ENCODE measurements at regions not wholly inside any gene's neighbourhood (a gene's known extent, or its start where the extent isn't known, plus 50 kb on each side); places are given as distances from the start of the nearest gene placed in this dataset.

DNA sequence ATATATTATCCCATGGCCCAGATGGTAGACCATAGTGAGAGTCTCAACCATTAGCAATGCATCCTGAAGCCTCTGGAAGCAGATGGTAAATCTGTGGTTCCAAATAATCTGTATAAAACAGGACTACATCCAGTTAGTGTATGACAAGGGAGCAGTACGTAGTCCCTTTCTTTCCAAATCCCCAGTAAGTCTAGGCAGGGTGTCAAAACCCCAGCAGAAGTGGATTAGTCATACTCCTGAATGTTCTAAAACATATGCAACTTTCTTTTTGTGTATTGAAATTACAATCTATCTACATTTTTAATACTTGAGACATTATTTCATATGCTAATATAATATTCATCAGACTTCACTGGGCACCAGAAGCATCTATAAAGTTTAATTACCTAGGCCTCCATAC, 295.1 kb upstream of the ANO5 start:
- FAIRE-seq (no peak), DNase-seq (ENCODE audit: low read depth, low spot score) (no peak)
- TF ChIP-seq FOS (IDR thresholded peaks at IDR 0.05; ENCODE audit: borderline replicate concordance, insufficient read depth, low read length) (no peak), JUN (IDR thresholded peaks at IDR 0.05; ENCODE audit: borderline replicate concordance, insufficient read depth, insufficient read length, low read depth) (no peak), POLR2AphosphoS5 (IDR thresholded peaks at IDR 0.05; ENCODE audit: insufficient read depth, low read depth, low read length) (no peak), EZH2 (IDR thresholded peaks at IDR 0.05; ENCODE audit: borderline replicate concordance, low read depth, low read length, severe bottlenecking) (no peak), POLR2A (IDR thresholded peaks at IDR 0.05; ENCODE audit: low read depth, low read length) (no peak), MYC (IDR thresholded peaks at IDR 0.05; ENCODE audit: low read depth, low read length) (no peak), GATA2 (IDR thresholded peaks at IDR 0.05; ENCODE audit: insufficient read depth, insufficient read length, low read depth, low read length) (no peak)
- TF ChIP-seq, protein P1, sequence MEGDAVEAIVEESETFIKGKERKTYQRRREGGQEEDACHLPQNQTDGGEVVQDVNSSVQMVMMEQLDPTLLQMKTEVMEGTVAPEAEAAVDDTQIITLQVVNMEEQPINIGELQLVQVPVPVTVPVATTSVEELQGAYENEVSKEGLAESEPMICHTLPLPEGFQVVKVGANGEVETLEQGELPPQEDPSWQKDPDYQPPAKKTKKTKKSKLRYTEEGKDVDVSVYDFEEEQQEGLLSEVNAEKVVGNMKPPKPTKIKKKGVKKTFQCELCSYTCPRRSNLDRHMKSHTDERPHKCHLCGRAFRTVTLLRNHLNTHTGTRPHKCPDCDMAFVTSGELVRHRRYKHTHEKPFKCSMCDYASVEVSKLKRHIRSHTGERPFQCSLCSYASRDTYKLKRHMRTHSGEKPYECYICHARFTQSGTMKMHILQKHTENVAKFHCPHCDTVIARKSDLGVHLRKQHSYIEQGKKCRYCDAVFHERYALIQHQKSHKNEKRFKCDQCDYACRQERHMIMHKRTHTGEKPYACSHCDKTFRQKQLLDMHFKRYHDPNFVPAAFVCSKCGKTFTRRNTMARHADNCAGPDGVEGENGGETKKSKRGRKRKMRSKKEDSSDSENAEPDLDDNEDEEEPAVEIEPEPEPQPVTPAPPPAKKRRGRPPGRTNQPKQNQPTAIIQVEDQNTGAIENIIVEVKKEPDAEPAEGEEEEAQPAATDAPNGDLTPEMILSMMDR (IDR thresholded peaks at IDR 0.05; ENCODE audit: extremely low read depth in 1 of 2, insufficient read depth in 1 of 2, low read depth in 1 of 2, low read length in 2 of 2): no peak
- TF ChIP-seq, protein P2, sequence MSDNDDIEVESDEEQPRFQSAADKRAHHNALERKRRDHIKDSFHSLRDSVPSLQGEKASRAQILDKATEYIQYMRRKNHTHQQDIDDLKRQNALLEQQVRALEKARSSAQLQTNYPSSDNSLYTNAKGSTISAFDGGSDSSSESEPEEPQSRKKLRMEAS (IDR thresholded peaks at IDR 0.05; ENCODE audit: insufficient read depth, insufficient read length): no peak
- no peak overlapping the region for H3K9ac ChIP-seq (replicated peaks; ENCODE audit: extremely low read depth, insufficient read depth, low read length)
- H3K27ac ChIP-seq (ENCODE audit: insufficient read depth, low read depth, low read length): no peak overlapping the region
- no peaks in the 10 kb centered on the region for H3K27me3 ChIP-seq (ENCODE audit: control insufficient read depth in 2 of 2, insufficient read depth in 2 of 2, low read length in 2 of 2)
- no peaks in the 10 kb centered on the region for H4K20me1 ChIP-seq (replicated peaks; ENCODE audit: control insufficient read depth, extremely low read depth, insufficient read depth, low read length)
- POLR2A ChIA-PET: no interaction called here
- H3K9me1 ChIP-seq (replicated peaks; ENCODE audit: control insufficient read depth, extremely low read depth, insufficient read depth, low read length): no peaks in the 10 kb centered on the region
- no peaks in the 10 kb centered on the region for H3K4me1 ChIP-seq (ENCODE audit: control insufficient read depth, extremely low read depth, insufficient read depth, low read length)
- dilution Hi-C loops (cut with MboI; ENCODE audit: extremely low pct_ligation_motif_present, low sequenced_read_pairs): no loop called here
- H3K9me3 ChIP-seq (replicated peaks; ENCODE audit: control insufficient read depth, insufficient read depth, low read length): no peaks in the 10 kb centered on the region
- no peak overlapping the region for H2AFZ ChIP-seq (ENCODE audit: low read depth, low read length)
- no peak overlapping the region for H3K4me3 ChIP-seq (replicated peaks in 1 of 3; ENCODE audit: insufficient read depth in 1 of 3, low read depth in 1 of 3, low read length in 3 of 3)
- no peaks in the 10 kb centered on the region for H3K79me2 ChIP-seq (ENCODE audit: control insufficient read depth, insufficient read depth, low read length)
- no TSS peak for BruUV-seq (replicated peaks)
- H3K36me3 ChIP-seq (ENCODE audit: control insufficient read depth in 2 of 2, extremely low read depth in 1 of 2, insufficient read depth in 2 of 2, low read length in 2 of 2): no peaks in the 10 kb centered on the region
- no peak overlapping the region for H3K4me2 ChIP-seq (ENCODE audit: insufficient read depth, low read length)
- intact Hi-C loops (cut with micrococcal nuclease): no loop called here
- CTCF ChIA-PET: no interaction called here

Measured in endothelial cell of umbilical vein (primary cell).